ENCODE measurements at regions not wholly inside any gene's neighbourhood (a gene's known extent, or its start where the extent isn't known, plus 50 kb on each side); places are given as distances from the start of the nearest gene placed in this dataset.
A peak's percentile ranks its signal among the peaks of the same experiment; 100 is the strongest.
"Not testable (repeated sequence)": the region's sequence is repeated elsewhere in the genome, so short reads cannot be mapped to it uniquely, and the experiment has no call there.

DNA sequence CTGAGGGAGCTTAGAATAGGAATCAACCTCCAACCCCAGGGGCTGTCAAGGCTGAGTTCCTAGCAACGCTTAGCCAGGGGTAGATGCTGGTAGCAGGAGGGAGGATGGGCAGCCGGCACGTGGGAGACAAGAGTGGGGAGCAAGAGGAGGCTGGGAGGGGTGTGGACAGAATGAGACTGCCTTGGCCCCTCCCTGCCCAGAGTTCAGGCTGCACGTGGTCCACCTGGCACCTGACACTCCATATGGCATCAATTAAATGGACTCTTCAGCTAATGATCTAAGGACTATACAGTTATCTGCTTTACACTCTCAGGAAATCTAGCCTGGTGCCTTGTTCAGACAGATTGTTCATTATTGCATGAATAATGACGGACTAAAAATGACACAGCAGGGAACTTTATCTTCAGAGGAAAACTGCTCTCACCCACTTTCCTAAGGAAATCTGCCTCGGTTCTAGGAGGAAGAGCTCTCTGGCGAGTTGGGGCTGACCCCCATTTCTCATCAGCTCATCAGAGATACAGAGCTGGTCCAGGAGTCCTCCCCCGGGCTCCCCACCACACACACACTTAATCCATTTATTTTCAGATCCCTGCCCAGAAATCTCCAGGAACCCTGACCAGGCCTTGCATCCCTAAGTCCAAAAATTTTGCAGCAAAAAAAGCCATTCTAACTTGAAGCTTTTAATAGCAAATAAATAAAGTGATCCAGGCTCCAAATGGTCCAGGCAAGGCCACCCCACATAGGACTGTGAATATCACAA is 102.1 kb upstream of the CDC42EP3 start:
- intact Hi-C loops (cut with DNase I), result loop anchor here in 1 of 10 donors (10.0 kb wide), 1 partner anchor 99 kb away; the partner anchor contains the start of gene CDC42EP3
- no peaks in the 10 kb centered on the region for H3K36me3 ChIP-seq
- H3K4me3 ChIP-seq, result no peak overlapping the region
- no peak for ATAC-seq
- no peaks in the 10 kb centered on the region for H3K27me3 ChIP-seq
- no peak for TF ChIP-seq POLR2A (IDR thresholded peaks at IDR 0.05)
- TF ChIP-seq, protein P1, sequence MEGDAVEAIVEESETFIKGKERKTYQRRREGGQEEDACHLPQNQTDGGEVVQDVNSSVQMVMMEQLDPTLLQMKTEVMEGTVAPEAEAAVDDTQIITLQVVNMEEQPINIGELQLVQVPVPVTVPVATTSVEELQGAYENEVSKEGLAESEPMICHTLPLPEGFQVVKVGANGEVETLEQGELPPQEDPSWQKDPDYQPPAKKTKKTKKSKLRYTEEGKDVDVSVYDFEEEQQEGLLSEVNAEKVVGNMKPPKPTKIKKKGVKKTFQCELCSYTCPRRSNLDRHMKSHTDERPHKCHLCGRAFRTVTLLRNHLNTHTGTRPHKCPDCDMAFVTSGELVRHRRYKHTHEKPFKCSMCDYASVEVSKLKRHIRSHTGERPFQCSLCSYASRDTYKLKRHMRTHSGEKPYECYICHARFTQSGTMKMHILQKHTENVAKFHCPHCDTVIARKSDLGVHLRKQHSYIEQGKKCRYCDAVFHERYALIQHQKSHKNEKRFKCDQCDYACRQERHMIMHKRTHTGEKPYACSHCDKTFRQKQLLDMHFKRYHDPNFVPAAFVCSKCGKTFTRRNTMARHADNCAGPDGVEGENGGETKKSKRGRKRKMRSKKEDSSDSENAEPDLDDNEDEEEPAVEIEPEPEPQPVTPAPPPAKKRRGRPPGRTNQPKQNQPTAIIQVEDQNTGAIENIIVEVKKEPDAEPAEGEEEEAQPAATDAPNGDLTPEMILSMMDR (IDR thresholded peaks at IDR 0.05), result no peak
- H3K9me3 ChIP-seq, result no peaks in the 10 kb centered on the region
- no peak overlapping the region for H3K27ac ChIP-seq
- H3K4me1 ChIP-seq, result peaks cover 0 to 27% (median 8%) of the 10 kb centered on the region in 12 donors
- no peak for DNase-seq
- 65 to 82% (median 75%) methylated on average over 8 of the region's 8 CpGs for WGBS, 4 donors

DNA sequence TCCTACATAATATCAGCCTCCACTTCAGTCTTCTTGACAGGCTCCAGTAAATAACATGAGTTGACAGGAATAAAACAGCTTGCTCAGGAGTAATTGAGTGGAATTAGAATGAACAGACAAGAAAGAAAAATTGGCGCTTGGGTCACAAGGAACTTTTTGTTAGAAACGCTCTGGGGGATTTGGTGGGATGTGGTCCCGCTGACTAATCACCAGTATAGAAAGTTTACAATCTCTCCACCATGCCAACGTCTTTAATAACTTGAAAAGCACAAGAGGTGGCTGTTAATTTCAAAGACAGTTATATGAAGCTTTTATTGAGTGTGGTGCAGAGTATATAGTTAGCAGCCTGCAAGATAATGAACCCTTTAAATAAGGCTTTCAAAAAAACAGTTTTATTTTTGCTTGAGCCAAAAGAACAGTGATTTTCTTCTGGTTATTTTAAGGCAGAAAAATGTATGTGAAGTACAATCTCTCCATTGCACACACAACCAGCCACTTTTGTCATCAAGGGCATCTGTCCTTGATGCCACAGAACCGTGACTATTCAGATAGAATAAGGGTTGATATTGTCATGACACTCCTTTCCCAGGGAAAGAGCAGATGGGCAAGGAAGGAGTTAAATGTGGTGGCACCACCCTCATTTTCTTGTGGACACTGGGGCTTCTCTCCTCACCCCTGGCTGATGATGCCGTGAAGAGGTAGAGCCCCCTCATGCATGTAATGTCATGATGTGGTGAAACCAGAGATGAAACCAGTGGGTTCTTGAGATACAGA is 102.9 kb upstream of the CDC42EP3 start:
- intact Hi-C loops (cut with DNase I), result loop anchor here in 1 of 10 donors (10.0 kb wide), 1 partner anchor 100 kb away; the partner anchor contains the start of gene CDC42EP3
- not testable (repeated sequence) for DNase-seq, H3K36me3 ChIP-seq, H3K27me3 ChIP-seq, ATAC-seq, H3K9me3 ChIP-seq, H3K4me3 ChIP-seq
- Histone ChIP-seq H3K27ac (peak overlapping the region in 1 of 12 donors; percentile 81), H3K4me1 (peaks cover 0 to 21% (median 6%) of the 10 kb centered on the region in 12 donors)
- WGBS, 4 donors, result 78 to 88% (median 85%) methylated on average over 6 of the region's 6 CpGs

DNA sequence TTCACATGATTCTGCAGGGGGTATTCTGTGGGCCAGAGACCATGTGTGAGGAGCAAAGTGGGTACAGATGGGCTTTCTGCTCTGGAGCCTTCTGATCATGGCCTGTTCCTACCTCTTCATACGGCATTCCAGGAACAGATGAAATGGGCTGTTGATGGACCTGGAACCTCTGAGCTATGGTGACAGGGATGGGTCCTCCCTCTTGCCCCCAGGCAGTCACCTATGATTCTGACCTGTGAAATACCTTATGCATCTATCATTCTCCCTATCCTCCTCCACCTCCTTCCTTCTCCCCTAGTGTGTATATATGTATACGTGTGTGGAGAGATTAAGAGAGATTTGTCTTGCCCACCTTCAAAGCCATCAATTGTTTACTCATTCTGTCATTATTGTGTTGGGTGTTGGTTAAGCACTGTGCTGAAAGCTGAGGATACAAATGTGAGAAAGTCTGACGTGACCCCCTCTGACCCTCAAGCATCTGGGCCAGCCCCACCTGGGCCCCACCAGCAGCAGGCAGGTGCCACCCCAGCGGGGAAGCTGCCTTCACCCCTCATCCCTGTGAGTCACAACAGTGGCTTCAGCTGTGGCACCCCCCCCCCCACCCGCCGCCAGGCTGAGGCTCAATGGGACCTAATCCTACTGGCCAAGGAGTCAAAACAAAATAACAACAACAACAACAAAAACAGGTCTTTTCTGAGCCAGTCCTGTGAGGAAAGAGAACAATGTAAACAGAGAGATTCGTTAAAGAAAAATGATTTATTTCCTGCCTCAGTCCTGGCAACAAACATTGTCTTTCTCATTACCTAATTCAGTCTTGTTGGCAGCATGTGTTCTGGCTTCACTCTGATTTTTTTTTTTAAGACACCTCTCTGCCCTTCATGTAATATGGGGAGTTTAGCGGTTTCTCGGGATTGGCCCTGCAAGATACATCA is 103.8 kb upstream of the CDC42EP3 start:
- DNase-seq, result no peak
- no peak for ATAC-seq
- TF ChIP-seq POLR2A (IDR thresholded peaks at IDR 0.05), result no peak
- TF ChIP-seq, protein P1 (IDR thresholded peaks at IDR 0.05), result no peak
- Histone ChIP-seq H3K36me3 (no peaks in the 10 kb centered on the region), H3K9me3 (no peaks in the 10 kb centered on the region), H3K27me3 (no peaks in the 10 kb centered on the region), H3K4me1 (peaks cover 0 to 19% (median 6%) of the 10 kb centered on the region in 12 donors), H3K4me3 (no peak overlapping the region), H3K27ac (peak overlapping the region in 3 of 12 donors; percentile 3 to 81 (median 24))
- intact Hi-C loops (cut with DNase I), result loop anchor here in 1 of 10 donors (10.0 kb wide), 1 partner anchor 100 kb away; the partner anchor contains the start of gene CDC42EP3
- WGBS, 4 donors, result 81 to 84% (median 82%) methylated on average over 9 of the region's 9 CpGs

DNA sequence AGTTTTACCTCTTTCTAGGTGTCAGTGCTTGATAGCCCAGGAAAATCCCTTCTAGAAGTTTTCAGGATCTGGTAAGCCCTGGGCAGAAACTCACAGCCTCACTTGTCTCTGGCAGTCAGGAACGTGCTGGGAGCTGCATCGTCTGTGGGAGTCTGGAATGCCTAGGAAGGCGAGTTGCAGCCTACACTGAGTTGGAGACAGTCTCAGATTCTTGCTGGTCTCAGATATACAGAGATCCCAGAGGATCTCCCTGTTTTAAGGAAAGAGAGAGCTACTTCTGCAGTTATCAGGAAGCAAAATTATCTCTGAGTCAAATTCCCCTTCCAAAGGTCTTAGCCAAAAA is 104.4 kb upstream of the CDC42EP3 start:
- Histone ChIP-seq H3K27me3 (no peaks in the 10 kb centered on the region), H3K4me1 (peaks cover 0 to 20% (median 6%) of the 10 kb centered on the region in 12 donors), H3K4me3 (no peak overlapping the region), H3K36me3 (no peaks in the 10 kb centered on the region), H3K27ac (peak overlapping the region in 3 of 12 donors; percentile 3 to 81 (median 24)), H3K9me3 (no peaks in the 10 kb centered on the region)
- 11 to 32% (median 25%) methylated on average over 3 of the region's 3 CpGs for WGBS, 4 donors
- peak in 2 of 4 donors; percentile 37 to 44 for ATAC-seq
- intact Hi-C loops (cut with DNase I), result loop anchor here in 1 of 10 donors (10.0 kb wide), 1 partner anchor 101 kb away; the partner anchor contains the start of gene CDC42EP3
- no peak for DNase-seq
- TF ChIP-seq, protein P1 (IDR thresholded peaks at IDR 0.05), result no peak
- TF ChIP-seq POLR2A (IDR thresholded peaks at IDR 0.05), result no peak
